HG03442 (cell line): ENCODE measurements at regions not wholly inside any gene's neighbourhood (a gene's known extent, or its start where the extent isn't known, plus 50 kb on each side); places are given as distances from the start of the nearest gene placed in this dataset.
"Not testable (repeated sequence)": the region's sequence is repeated elsewhere in the genome, so short reads cannot be mapped to it uniquely, and the experiment has no call there.

Experiments
- ATAC-seq: cut with Tn5 transposase; IDR thresholded peaks from one replicate; pipeline ENCODE4 v1.9.1; 2021; ENCODE audit warnings: mild to moderate bottlenecking, moderate library complexity; ENCODE audit not compliant: unreplicated experiment

- no peak for ATAC-seq
These were observed 63.9 kb downstream of the MAT2B start for GRCh38 chr5:163569284-163569683.

DNA sequence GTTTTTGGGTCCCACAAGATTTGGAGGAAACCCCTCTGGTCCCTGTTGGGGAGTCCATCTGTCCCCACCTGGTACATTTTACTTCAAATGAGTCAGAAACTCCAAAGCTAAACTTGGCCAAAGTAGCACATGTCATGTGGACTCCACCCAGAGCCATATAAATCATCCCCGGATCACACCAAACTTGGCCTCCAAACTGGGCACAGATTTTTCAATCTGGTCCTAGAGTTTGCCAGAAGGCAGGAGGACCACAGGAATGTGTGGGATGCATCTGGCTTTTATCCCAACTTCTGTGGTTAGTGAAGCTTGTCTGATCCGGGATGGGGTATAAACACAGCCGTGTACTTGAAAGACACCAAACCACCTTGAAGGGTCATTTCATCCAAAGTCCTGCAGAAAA is 66.3 kb downstream of the MAT2B start:
- no peak for ATAC-seq

- no peak for ATAC-seq
These were observed 69.3 kb downstream of the MAT2B start for GRCh38 chr5:163574472-163575440.

- ATAC-seq: no peak
These were observed 73.2 kb downstream of the MAT2B start for GRCh38 chr5:163578652-163579051.

- ATAC-seq: no peak
These were observed 74.3 kb downstream of the MAT2B start for GRCh38 chr5:163579729-163580128.

GRCh38 chr5:163580516-163580915 is 75.1 kb downstream of the MAT2B start:
- ATAC-seq: no peak

- ATAC-seq: not testable (repeated sequence)
These were observed 78.2 kb downstream of the MAT2B start for GRCh38 chr5:163583491-163584153.

- no peak for ATAC-seq
These were observed 79.8 kb downstream of the MAT2B start for GRCh38 chr5:163585206-163585605.

DNA sequence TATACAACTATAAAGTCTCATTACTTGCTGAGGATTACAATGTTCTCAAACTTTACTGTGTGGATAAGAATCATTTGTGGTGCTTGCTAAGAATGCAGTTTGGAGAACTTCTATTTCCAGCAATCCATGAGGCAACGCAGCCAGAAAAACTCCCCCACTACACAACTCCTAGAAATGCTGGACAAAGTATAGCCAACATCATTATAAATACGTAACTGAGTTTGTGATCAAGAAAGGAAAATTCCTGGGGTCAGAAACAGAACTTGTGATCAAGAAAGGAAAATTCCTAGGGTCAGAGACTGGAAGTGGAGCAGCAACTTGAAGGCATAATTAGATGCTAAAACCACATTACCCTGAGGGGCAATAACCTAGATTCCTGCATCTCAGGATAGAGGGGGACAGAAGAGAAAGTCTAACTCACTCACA is 81.1 kb downstream of the MAT2B start:
- no peak for ATAC-seq

DNA sequence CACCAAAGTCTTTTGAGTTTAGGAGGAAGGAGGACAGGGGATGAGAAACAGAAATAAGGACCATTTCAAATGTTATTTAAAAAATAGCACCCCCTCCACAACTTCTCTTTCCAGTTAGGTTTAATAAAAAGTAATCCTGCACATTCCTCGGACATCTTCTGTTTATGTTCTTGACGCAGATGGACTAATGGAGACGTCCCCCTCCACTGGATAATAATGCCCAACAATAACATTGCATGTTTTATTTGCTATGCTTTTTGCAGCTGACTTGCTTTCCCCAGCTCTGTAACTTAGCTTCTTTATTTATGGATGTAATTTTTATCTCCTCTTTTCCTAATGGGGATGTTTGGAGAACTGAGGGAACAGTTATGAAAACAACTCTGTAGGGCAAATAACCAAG is 89.5 kb downstream of the MAT2B start:
- no peak for ATAC-seq

DNA sequence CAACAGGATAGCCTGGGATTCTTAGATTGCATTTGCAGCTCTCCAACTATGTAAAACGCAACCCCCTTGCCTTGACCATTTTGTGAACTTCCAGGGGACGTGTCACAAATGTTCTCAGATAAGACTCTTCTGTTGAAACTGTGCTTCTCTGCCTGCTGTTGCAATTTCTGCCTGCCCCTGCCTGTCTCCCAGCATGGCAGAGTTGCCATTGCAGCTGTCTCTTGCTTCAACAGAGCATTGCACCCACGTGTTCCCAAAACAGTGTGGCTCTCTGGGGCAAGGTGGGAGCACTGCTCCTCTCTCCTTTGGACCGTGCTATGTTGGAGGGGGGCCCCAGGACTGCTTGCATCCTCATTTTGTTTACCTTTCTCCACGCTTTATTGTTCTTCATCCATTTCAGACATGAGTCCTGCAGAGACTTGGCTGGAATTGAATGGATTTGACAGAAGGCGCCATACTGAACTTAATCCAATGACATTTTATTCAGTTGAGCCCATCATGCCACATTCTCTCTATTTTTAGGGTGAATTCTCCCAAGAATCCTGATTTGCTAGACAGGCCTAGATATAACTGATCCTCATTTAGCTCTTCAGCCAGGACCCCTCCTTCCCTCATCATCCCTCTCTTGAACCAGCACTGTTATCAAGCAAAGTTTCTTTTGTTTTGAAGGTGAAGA is 90.7 kb downstream of the MAT2B start:
- ATAC-seq: no peak

DNA sequence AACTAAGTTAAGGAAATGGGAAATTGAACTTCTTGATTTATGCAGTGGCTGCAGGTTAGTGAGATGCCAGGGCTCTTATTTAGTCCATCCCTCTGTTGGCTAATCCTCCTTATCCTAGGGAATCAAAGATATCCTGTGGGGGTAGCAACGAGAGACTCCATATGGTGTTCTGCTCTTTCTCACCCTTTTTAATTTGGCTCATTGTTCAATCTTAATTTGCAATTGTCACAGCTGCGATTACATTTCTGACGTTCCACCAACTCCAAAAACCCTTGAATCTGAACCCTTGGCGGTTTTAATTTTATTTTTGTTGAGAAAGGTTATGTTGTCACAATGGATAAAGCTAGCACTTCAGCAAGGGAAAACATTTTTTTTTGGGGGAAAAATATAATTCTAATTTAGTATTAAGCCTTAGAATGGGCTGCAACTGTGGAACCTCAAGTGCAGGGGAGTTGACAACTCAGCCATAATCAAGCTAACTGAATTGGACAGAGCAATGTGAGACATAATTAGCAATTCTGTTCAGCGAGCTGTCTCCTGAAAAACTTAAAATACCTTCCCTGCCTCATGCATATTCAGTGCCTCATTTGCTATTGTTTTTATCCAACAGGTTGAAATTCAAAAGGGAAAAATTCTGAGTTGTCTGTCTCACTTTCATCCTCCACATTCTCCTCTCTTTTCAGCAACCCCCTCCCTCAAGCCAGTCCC is 91.3 kb downstream of the MAT2B start:
- no peak for ATAC-seq

GRCh38 chr5:163604013-163604412 is 98.6 kb downstream of the MAT2B start:
- ATAC-seq: no peak

DNA sequence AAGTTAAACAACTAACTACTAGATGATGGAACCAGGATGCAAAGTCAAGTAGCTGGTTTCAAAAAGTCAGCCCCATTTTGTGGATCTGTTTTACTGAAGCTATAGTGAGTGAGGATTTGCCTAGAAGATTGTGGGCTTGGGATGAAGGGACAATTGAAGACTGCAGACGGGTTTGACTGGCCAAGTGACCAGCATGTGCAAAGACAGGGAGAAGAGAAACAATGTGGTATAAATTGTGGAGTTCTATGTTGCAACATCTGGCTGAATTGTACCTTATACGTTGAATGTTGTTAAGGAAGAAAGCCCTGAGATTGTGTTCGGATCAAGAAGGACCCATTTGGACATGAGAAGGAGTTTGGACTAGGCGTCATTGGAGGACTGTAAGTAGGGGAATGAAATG is 101.8 kb downstream of the MAT2B start:
- no peak for ATAC-seq

DNA sequence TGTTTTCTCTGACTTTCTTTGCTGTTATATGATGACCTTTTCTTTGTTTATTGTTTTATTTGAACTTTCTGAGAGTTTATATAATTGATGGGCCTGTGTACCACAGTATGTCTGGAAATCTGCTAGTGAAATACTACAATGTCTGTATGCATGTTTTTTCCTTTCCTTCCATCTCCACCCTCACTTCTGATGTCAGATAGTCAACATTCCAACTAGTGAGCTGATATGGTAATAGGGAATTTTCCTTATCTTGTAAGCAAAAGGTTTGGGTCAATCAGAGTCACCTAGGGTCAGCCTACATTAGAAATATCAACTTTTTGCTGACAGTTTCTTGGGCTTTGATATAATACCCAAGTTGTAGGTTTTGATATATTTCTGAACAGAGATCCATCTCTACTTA is 103.2 kb downstream of the MAT2B start:
- ATAC-seq: no peak

- no peak for ATAC-seq
These were observed 104.5 kb downstream of the MAT2B start for GRCh38 chr5:163609910-163610309.

DNA sequence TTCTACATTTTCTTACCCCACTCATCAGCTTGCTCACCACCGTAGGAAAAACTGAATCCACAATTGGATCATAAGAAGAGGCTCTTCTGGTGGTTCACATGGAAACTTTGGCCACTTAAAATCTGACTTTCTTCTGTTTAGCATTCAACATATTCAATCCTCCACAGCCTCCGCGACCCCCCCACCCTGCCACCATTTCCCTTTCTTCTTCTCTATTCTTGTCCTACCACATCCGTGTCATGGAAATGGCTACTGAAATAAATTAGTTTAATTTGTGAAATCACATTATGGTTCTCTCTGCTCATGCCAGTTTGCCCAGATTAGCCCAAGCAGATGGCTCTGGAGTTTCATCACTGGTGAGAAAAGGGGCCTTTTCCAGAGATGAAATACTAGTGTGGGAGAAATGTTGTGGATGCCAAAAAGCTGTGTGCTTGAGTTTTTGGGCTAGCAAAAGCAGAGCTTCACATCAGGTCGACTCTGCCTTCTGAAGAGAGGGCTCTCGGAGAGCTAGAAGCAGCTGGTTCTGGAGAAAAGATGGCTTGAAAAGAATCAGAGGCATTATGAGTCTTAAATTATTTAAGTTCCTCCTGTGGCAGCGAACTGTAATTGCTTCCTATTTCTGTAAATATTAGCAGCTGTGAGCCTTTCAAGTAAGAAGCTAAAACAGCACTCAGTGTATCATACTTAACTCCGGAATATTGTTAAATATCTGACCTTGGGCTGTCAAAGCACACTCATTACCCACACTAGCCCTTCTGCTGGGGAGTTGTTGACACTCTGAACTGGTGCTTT is 107.1 kb downstream of the MAT2B start:
- ATAC-seq: no peak

DNA sequence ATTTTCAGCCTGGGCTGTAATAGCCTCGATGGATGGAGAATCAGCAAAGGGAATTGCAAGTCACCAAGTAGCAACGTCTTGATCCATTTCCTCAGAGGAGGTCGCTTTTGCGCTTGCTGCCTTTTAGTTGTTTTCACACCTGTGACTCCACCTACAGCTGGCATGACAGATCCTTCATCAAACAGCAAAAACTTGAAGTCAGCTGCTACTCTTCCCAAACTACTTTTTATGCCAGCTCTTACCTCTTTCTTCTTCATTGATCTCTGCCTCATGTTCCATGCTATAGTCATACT is 107.7 kb downstream of the MAT2B start:
- no peak for ATAC-seq

GRCh38 chr5:163614787-163615186 is 109.4 kb downstream of the MAT2B start:
- ATAC-seq: no peak

- no peak for ATAC-seq
These were observed 114.0 kb downstream of the MAT2B start for GRCh38 chr5:163619273-163619934.
